ENCODE measurements at regions not wholly inside any gene's neighbourhood (a gene's known extent, or its start where the extent isn't known, plus 50 kb on each side); places are given as distances from the start of the nearest gene placed in this dataset.
"Not testable (repeated sequence)": the region's sequence is repeated elsewhere in the genome, so short reads cannot be mapped to it uniquely, and the experiment has no call there.

- no peak for DNase-seq
Measured at GRCh38 chr22:25492841-25493734, 71.4 kb upstream of the GRK3 start.

GRCh38 chr22:25493794-25494193 lies 70.7 kb upstream of the GRK3 start:
- DNase-seq: no peak

GRCh38 chr22:25494774-25495173 lies 69.7 kb upstream of the GRK3 start:
- no peak for DNase-seq

- DNase-seq: no peak
Measured at GRCh38 chr22:25495285-25495684, 69.2 kb upstream of the GRK3 start.

GRCh38 chr22:25496396-25497064 lies 67.9 kb upstream of the GRK3 start:
- no peak for DNase-seq

- DNase-seq: no peak
Measured at GRCh38 chr22:25497181-25497641, 67.3 kb upstream of the GRK3 start.

GRCh38 chr22:25497716-25498115 lies 66.8 kb upstream of the GRK3 start:
- no peak for DNase-seq

- not testable (repeated sequence) for DNase-seq
Measured at GRCh38 chr22:25500671-25501070, 63.8 kb upstream of the GRK3 start.

GRCh38 chr22:25504017-25504416 lies 60.5 kb upstream of the GRK3 start:
- DNase-seq: not testable (repeated sequence)

GRCh38 chr22:25508161-25508560 lies 56.3 kb upstream of the GRK3 start:
- no peak for DNase-seq

GRCh38 chr22:25508761-25509321 lies 55.6 kb upstream of the GRK3 start:
- no peak for DNase-seq

- DNase-seq: no peak
Measured at GRCh38 chr22:25509374-25509791, 55.1 kb upstream of the GRK3 start.

GRCh38 chr22:25510876-25511275 lies 53.6 kb upstream of the GRK3 start:
- DNase-seq: no peak

- no peak for DNase-seq
Measured at GRCh38 chr22:25511725-25512124, 52.8 kb upstream of the GRK3 start.

- no peak for DNase-seq
Measured at GRCh38 chr22:25514436-25515180, 49.9 kb upstream of the GRK3 start.

Measured in DMS79 (cell line).